ENCODE measurements at regions not wholly inside any gene's neighbourhood (a gene's known extent, or its start where the extent isn't known, plus 50 kb on each side); places are given as distances from the start of the nearest gene placed in this dataset.

DNA sequence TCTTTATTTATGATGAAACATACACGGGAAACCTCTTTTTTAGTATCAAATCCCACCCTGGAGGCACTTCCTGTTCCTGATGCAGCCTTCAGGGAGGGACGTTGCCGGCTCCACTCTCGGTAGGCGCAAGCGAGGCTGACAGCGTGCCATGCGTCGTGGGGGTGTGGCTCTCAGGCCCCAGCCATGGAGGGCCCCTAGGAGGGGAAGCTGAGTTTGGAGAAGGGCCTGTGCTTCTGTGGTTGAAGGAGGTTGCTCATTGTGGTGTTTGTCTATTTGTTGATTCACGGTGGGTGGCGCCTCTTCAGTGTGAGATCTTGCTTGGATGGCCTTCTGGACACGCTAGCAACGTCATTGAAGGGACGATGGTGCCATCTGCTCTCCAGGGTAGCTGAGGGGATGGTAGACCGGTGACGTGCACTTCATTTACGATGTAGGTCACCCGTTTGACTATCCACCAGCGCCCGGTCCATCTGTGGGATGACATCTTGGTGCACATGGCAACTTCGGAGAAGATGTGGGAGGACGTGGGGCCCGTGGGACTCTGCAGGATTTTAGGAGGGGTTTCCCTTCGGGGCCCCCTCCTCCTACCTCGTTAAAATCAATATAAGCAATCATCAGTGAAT, 126.3 kb upstream of the RTL1 start:
- in situ Hi-C loops (cut with MboI; ENCODE audit: low pct_unique_long_range_greater_than_20kb, low sequenced_read_pairs, unreplicated experiment): no loop called here
- no peak for DNase-seq (ENCODE audit: low spot score)
- TF ChIP-seq, protein P1, sequence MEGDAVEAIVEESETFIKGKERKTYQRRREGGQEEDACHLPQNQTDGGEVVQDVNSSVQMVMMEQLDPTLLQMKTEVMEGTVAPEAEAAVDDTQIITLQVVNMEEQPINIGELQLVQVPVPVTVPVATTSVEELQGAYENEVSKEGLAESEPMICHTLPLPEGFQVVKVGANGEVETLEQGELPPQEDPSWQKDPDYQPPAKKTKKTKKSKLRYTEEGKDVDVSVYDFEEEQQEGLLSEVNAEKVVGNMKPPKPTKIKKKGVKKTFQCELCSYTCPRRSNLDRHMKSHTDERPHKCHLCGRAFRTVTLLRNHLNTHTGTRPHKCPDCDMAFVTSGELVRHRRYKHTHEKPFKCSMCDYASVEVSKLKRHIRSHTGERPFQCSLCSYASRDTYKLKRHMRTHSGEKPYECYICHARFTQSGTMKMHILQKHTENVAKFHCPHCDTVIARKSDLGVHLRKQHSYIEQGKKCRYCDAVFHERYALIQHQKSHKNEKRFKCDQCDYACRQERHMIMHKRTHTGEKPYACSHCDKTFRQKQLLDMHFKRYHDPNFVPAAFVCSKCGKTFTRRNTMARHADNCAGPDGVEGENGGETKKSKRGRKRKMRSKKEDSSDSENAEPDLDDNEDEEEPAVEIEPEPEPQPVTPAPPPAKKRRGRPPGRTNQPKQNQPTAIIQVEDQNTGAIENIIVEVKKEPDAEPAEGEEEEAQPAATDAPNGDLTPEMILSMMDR (IDR thresholded peaks at IDR 0.05; ENCODE audit: extremely low read depth, insufficient read depth, missing control alignments): no peak

DNA sequence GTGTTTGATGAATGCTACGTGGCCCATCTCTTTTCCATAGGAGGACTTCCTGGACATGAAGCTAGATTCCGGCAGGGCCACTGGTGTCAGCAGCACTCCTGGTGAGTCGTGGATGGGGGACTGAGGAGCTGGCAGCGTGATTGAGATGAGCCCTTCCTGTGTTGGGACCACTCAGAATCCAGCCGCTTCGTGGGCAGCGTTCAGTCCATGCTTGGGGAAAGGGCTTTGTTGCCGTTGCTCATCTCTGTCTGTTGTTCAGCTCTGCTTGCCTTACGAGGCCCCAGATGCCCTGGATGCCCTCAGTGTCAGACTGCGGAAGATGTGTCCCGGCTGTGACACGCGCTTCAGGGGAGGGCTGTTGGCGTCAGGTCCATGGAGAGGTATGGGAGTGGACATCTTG, 127.1 kb upstream of the RTL1 start:
- no peak for DNase-seq (ENCODE audit: low spot score)
- TF ChIP-seq, protein P1 (IDR thresholded peaks at IDR 0.05; ENCODE audit: extremely low read depth, insufficient read depth, missing control alignments): no peak
- in situ Hi-C loops (cut with MboI; ENCODE audit: low pct_unique_long_range_greater_than_20kb, low sequenced_read_pairs, unreplicated experiment): no loop called here

DNA sequence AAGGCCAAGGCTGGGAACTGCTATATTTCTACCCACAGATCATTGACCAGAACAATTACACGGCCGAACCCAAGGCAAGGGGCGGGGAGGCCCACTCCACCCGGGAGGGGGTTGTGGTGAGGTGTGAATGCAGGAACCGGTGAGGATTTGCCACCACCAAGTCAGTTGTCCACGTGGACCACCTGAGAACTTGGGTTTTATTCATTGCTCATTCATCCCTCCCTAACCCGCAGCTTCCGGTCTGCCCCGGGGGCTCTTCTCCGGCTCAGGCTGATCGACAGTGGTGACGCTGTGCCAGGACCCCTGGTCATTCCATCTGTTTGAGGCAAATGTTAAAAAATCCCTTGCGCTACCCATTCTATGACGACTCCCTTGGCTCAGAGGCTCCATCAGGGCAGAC, 127.7 kb upstream of the RTL1 start:
- in situ Hi-C loops (cut with MboI; ENCODE audit: low pct_unique_long_range_greater_than_20kb, low sequenced_read_pairs, unreplicated experiment): no loop called here
- TF ChIP-seq, protein P1 (IDR thresholded peaks at IDR 0.05; ENCODE audit: extremely low read depth, insufficient read depth, missing control alignments): no peak
- DNase-seq (ENCODE audit: low spot score): no peak

DNA sequence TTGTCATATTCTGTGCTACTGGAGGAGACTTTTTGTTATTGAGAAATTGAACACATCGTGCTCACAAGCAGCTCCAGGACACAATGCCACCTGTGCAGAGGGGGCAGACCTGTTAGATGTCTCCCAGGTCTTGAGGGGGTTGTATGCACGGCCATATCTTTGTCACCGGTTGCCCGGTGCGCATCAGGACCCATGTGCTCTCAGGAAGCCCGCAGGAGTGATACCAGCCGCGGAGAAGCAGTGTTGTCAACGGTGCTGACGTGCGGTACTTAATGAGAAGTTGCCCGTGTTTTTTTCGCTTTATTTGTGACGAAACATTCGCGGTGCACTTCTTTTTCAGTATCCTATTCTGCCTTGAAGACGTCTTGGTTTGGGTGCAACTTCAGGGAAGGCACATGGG, 128.2 kb upstream of the RTL1 start:
- TF ChIP-seq, protein P1 (IDR thresholded peaks at IDR 0.05; ENCODE audit: extremely low read depth, insufficient read depth, missing control alignments): no peak
- DNase-seq (ENCODE audit: low spot score): no peak
- in situ Hi-C loops (cut with MboI; ENCODE audit: low pct_unique_long_range_greater_than_20kb, low sequenced_read_pairs, unreplicated experiment): no loop called here

DNA sequence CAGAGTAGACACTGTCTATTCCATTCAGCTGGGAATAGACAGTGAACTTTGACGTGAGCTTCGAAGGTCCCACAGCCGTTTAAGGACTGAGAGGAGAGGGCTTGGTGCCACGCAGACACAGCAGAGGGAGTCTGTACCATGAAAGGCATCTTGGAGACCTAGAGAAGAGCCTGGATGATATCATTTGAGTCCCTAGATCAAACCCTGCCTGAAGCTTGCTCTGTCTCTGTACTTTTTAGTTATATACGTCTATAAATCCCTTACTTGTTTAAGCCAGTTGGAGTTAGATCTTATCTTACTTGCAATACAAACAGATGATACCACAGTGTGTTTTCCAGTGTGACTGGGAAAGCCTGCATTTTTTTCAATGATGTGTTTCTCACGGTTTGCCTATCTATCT, 128.9 kb upstream of the RTL1 start:
- TF ChIP-seq, protein P1 (IDR thresholded peaks at IDR 0.05; ENCODE audit: extremely low read depth, insufficient read depth, missing control alignments): no peak
- in situ Hi-C loops (cut with MboI; ENCODE audit: low pct_unique_long_range_greater_than_20kb, low sequenced_read_pairs, unreplicated experiment): no loop called here
- DNase-seq (ENCODE audit: low spot score): no peak

DNA sequence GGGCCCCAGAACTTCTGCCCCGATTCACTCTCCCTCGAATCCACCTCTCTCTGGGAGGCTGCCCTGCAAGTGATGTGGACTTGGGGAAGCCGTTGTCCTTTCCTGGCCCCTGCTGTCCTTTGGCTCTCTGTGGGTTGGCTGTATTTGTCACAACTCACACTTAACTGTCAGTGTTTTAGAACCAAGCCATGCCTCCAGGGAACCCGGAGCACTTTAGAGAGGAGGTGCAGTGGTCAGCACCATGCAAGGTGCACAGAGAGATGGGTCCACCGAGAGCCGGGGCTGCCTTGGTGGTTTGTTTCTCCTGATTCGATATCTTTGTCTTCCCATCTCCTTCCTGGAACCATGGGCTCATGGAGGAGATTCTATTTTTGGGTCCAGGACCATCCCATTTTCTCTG, 129.5 kb upstream of the RTL1 start:
- DNase-seq (ENCODE audit: low spot score): no peak
- TF ChIP-seq, protein P1 (IDR thresholded peaks at IDR 0.05; ENCODE audit: extremely low read depth, insufficient read depth, missing control alignments): no peak
- in situ Hi-C loops (cut with MboI; ENCODE audit: low pct_unique_long_range_greater_than_20kb, low sequenced_read_pairs, unreplicated experiment): no loop called here
